DMS 273 (cell line): ENCODE measurements at regions not wholly inside any gene's neighbourhood (a gene's known extent, or its start where the extent isn't known, plus 50 kb on each side); places are given as distances from the start of the nearest gene placed in this dataset.
"Not testable (repeated sequence)": the region's sequence is repeated elsewhere in the genome, so short reads cannot be mapped to it uniquely, and the experiment has no call there.

Experiments
- DNase-seq: peaks from one replicate; lab custom pipeline; 2025; ENCODE audit not compliant: unreplicated experiment; lab: John Stamatoyannopoulos, UW

DNA sequence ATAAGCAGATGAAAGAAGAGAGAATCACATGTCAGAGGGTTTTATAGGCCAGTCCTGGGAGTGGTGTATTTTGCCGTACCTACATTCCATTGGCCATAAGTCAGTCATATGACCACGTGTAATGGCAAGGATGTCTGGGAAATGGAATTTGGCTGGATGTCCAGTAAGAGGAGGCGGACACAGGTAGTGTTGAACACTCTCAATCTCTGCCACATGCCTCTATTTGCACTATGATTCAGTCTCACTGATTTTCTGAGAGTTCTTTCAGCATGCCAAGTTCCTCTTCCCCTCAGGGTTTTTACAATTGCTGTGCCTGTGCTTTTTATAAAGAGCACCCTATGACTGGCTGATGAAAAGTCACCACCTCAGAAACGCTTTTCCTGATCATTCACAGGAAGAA is 164.2 kb upstream of the GPR101 start:
- DNase-seq = no peak

DNA sequence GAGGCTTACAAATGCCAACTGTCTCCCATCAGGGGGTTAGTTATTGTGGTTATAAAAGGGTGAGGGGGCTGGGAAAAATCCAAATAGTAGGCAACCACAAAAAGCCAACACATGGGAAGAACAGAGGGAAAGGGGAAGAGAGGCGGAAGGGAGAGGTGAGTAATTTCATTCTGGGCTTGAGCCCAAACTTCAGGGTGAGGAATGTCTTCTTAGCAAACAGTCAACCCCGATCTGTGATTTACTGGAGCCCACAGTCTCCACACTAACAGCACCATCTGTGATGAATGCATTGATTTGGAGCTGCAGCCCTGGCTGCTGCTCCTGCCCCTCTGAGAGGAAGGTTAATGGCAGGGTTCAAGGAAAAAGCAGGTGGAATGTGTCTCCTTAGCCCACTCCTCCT is 162.2 kb upstream of the GPR101 start:
- peak; percentile 72 for DNase-seq

DNA sequence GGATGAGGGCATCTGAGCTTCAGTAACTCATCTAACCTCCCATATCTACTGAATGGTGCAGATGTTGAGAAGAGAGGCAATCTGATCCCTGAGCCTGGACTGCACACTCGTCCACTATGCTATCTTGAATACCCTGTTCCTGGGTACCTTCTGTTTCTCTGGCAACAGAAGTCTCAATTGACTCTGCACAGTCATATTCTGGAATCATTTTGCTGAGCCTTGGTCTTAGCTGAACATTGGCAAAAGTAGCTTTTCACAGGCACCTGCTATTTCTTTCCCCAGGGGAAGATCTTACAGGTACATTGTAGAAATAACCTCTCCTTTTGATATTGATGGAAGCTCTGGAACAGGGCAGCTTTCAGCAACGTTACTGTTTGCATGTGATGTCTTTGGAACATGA is 161.5 kb upstream of the GPR101 start:
- DNase-seq = no peak

DNA sequence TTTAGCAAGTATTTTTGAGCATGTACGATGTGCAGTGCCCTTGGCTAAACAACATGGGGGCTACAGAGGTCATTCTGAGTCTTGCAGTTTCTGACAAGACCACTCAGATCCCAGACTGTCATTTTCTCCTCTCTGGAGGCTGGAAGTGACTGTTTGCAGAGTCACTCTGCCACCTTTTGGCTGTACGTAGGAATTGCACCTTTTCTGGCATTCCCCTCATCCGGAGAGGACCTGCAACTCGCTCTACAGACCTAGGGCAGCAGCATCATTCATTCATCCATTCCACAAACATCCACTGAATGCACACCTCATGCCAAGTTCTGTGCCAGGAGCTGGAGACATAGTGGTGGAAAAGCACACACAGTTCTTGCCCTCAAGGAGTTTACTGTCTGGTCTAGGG is 160.4 kb upstream of the GPR101 start:
- peak; percentile 82 for DNase-seq

DNA sequence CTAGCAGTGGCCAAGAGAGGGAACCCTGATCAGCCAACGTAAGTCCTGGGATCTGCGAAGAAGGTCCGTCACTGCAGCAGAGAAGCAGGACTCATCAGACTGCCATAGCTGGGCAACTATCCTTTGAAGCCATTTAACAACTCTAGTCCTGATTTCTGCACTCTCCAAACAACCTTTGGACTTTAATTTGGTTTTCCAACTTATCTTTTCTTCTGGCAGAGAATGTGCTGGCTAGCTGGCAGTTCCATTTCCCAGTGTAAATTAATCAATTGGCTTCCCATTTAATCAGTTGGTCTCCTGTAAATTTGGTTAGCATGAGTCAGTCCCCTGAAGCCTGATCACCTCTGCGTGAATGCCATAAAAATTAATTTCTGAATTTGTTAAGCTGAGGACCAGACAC is 153.7 kb upstream of the GPR101 start:
- DNase-seq = no peak

DNA sequence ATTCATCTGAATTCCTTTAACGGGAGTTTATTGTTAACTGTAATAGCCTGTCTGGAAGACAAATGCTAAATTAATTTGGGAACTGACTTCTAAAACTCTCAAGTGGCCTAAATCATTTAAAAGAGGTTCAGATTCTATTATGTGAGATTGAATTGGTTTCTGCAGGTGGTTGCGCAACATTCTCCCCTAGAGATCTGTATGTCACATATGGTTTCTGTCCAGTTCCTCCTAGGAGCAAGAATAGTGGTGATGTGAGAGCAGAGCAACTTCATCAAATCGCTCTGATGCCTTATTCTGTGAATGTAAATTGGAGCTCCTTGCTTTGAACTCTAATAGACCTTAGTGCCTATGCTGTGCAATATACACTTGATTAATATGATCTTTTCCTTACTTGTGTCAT is 144.6 kb upstream of the GPR101 start:
- DNase-seq = no peak

DNA sequence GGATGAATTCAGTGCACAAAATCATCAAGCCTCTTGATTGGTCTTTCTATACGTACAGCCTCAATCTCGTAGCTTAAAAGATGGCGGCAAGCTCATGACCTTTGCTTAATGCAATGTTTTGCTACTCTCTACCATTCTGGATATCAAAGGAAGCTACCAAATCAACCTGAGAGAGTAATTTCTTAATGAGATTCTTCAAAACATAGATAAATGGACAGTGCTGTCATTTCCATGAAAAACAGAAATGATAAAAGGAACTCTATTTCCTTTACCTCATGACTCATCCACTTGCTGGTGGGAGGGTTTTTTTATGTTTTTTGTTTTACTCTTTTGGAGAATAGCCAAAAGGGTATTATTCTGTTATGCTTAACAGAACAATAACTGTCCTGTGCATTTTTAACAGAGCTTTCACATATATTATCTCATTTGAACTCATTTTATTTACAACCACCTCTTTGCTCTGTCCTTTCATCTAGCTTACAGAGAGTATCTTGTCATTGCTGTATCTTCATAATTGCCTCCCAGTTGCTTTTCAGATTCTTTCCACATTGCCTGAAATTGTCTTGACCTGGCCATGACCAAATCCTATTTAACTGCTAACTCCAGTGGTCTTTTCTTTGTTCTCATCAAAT is 138.6 kb upstream of the GPR101 start:
- DNase-seq = no peak

DNA sequence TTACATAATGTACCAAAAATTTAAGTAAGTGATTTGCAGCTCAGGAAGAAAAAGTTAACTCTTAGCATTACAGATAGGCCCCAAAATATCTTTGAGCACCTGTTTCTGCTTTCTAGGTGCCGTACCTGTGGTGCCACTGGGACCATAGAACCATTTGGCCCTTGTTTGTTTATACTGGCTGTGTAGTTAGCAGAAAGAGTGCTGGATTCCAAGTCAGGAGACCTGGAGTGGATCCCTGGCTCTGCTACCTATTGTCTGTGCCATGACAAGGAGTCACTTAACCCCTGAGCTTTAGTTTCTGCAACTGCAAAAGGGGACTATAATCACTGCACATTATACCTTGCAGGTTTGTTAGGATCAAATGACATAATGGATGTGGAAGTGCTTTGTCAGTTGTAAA is 137.8 kb upstream of the GPR101 start:
- no peak for DNase-seq

DNA sequence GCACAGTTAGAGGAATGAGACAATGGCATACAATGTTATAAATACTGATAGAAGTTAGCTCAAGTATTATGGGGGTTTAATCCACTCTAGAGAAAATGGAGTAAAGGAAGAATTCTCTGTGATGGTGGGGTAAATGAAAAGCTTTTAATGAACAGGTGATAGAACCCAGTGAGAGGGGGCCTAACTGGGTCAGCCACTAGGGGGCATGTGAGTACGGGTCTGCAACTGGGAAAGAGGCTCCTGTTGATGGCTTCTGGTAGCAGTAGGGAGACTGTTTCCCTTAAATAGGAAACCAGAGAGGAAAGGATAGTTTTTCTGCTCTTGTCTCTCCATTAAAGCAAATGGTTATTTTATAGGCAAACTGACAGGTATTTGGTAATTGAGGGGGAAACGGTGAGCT is 132.8 kb upstream of the GPR101 start:
- DNase-seq = peak; percentile 25

DNA sequence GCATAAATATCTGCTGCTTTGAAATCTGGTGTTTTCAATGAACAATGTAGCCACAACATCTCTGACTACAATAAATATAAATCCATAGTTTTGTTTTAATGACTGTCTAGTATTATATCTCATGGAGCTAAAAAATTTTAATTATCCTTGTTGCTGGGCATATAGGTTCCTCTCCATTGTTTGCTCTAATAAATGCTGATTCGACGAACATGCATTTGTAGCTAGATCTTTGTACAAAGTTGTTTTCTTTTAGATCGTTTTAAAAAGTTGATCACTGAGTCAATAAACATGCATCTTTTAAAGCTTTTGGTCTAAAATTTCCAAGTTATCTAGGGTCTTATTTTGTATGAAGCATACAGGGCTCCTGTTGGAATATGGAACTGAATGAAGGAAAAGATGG is 130.5 kb upstream of the GPR101 start:
- no peak for DNase-seq

DNA sequence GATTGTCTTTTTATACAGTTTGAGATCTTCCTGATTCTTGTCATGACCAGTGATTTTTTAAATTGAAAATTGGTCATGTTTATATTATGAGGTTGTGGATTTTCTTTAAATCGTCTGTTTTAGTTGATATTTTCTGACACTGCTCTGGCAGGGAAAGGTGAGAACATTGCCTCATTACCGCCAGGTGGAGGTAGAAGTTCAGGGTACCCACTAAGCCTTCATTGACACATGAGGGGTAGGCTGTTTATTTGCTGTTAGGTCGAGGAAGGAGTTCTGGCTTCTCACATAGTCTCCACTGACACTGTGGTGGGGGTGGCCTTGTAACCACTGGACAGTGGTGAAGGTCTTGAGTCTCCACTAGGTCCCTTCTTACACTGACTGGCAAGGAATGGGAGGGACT is 117.6 kb upstream of the GPR101 start:
- no peak for DNase-seq

DNA sequence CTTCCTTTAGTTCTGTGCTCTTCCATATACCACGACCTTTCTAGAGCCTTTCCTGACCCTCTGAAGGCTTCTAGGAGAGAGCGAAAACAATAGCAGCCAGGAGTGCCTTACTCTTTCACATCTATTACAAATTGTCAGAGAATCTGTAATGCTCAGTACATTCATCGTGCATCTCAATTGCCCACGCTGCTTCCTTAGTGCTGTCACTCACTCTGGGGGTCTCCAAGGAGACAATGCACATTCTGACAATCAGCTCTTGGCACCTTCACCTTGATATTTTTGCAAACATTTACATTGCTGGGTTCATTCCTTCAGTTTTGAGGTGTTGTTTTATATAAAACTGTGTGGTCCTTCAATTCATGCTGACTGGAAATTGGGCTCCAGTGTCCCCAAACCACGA is 110.1 kb upstream of the GPR101 start:
- DNase-seq = no peak

DNA sequence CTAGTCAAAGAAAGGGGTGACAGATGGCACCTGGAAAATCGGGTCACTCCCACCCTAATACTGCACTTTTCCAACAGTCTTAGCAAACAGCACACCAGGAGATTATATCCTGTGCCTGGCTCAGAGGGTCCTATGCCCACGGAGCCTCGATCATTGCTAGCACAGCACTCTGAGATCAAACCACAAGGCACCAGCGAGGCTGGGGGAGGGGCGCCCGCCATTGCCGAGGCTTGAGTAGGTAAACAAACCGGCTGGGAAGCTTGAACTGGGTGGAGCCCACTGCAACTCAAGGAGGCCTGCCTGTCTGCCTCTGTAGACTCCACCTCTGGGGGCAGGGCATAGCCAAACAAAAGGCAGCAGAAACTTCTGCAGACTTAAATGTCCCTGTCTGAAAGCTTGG is 88.9 kb upstream of the GPR101 start:
- not testable (repeated sequence) for DNase-seq

DNA sequence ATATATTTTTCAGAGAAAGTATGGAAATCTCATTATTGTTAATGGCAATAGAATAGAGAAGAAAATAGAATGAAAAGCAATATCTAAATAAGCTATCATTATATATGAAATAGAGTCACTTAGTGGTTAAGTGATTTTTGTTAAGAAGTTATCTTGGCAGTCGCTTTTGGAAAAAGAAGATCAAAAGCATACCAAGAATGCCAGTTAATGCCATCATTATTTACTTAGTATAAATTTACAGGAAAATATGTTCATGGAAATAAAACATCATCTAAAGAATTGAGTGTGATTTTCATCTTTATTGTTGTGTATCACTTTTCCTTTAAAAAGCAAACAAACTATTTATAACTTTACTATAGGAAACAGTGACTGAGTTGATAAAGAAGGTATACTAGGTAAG is 85.3 kb upstream of the GPR101 start:
- DNase-seq = no peak

DNA sequence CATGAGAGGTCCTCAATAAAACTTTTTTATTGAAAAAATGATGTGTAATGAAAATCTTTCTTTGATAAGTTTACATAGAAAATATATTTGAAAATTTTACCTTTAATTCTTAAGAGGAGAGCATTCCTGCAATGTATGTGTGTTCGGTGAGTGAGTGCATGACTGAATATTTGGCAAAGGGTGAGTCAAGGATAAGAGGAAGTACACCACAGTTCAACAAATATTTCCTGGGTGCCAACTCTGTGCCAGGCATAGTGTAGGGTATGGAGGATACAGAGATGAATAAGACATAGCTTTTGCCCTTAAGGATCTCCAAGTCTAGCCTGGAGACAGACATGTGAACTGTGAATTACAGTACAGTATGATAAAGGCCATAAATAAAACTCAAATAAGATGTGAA is 84.7 kb upstream of the GPR101 start:
- DNase-seq = no peak

DNA sequence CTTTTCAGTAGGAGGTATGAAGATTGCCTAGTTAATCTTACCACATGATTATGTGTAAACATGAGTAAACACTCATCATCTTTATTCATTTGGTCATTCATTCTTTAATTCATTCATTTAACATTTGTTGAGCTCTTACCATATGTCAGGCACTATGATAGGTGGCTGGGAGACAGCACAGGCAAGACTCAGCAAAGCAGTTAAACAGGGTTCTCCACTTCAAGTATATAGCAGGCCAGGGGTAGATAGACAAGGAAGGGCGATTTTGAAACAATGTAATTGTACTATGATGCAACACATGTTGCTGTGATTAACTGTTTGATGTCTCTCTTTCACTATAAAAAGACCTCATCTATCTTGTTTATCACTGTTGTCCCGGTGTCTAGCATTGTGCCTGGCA is 84.3 kb upstream of the GPR101 start:
- DNase-seq = no peak

DNA sequence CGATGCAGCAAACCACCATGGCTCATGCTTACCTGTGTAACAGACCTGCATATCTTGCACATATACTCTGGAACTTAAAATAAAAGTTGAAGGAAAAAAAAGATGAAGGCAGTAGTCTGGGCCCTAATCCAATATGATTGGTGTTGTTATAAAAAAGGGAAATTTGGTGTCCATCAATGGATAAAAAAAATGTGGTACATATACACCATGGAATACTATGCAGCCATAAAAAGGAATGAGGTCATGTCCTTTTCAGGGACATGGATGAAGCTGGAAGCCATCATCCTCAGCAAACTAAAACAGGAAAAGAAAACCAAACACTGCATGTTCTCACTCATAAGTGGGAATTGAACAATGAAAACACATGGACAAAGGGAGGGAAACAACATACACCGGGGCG is 74.1 kb upstream of the GPR101 start:
- not testable (repeated sequence) for DNase-seq

DNA sequence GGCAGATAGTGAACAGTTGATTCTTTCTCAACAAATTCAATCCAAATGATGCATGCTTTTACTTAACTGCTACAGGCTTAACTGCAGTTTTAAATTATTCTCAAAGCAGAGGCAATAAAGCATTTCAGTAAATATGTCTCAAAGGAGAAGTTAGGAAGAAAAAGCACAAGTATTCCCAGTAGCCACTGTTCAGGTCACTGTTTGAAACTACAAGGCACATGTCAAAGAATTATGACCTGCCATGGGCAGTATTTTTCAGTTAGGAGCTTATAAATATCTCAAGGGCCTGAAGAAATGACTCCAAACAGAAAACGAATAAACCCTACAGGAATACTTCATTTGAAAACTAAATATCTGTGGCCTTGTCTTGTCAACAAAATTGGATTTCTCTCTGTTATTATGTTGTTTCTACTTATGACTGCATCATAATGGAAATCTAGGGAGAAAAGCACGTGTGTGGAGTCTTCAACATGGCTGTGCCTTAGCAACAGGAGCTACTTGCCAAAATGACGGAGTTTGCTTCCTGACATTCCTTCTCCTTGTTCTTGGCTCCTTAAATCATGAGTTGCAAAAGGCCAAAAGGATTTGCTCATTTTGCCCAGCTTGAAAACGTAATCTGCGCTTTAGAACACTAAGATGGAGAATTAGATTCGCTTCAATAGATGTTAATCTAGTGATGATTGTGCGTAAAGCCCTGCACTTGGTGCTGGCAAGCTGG is 67.6 kb upstream of the GPR101 start:
- no peak for DNase-seq
